K562 (cell line): ENCODE measurements at regions not wholly inside any gene's neighbourhood (a gene's known extent, or its start where the extent isn't known, plus 50 kb on each side); places are given as distances from the start of the nearest gene placed in this dataset.
"Not testable (repeated sequence)": the region's sequence is repeated elsewhere in the genome, so short reads cannot be mapped to it uniquely, and the experiment has no call there.

Source experiments
- CXXC5 ChIP-seq: fragments of 250-450 bp; sonication (Bioruptor Pico); IDR thresholded peaks from 2 replicates; pipeline ENCODE4 v1.8.0; 2022; ENCODE audit warnings: inconsistent platforms, mild to moderate bottlenecking, moderate library complexity
- ELF1 ChIP-seq: fragments of 200-800 bp; sonication (Bioruptor generic); IDR thresholded peaks from 2 replicates; pipeline ENCODE4 v1.6.1; 2016; ENCODE audit warnings: missing genetic modification characterization, missing compliant biosample characterization
- FOXP1 ChIP-seq: sonication (generic); formaldehyde crosslinking; IDR thresholded peaks from 2 replicates; pipeline ENCODE4 v1.8.0; 2022; ENCODE audit warnings: mild to moderate bottlenecking, missing genetic modification reagents
- JUND ChIP-seq, 2 experiments: IDR thresholded peaks; 2 replicates in 1 of 2; 3 replicates in 1 of 2; pipeline ENCODE4 v1.6.1; 2011; ENCODE audit warnings: borderline replicate concordance in 2 of 2, low read depth in 2 of 2, low read length in 2 of 2, improper control_type of control experiment in 1 of 2, missing biosample characterization in 1 of 2, missing genetic modification characterization in 1 of 2, missing genetic modification reagents in 1 of 2
- PHF8 ChIP-seq: fragments of 200-600 bp; sonication (generic); IDR thresholded peaks from 2 replicates; pipeline ENCODE4 v1.6.1; 2012; ENCODE audit warnings: mixed run types, mild to moderate bottlenecking, inconsistent platforms, low read length, moderate library complexity, borderline replicate concordance
- PML ChIP-seq: IDR thresholded peaks from 2 replicates; pipeline ENCODE4 v1.6.1; 2012; ENCODE audit warnings: low read length, inconsistent platforms
- RCOR1 ChIP-seq, 2 experiments: IDR thresholded peaks; 2 replicates each; pipeline ENCODE4 v1.6.1; 2012; ENCODE audit warnings: low read depth in 2 of 2, low read length in 2 of 2, borderline replicate concordance in 1 of 2, improper control_type of control experiment in 1 of 2
- TAF1 ChIP-seq: IDR thresholded peaks from 2 replicates; pipeline ENCODE4 v1.6.1; 2011; ENCODE audit warnings: mild to moderate bottlenecking, low read length, moderate library complexity; ENCODE audit not compliant: insufficient read depth, control insufficient read depth, severe bottlenecking; ENCODE audit errors: extremely low read depth
- TF ChIP-seq, protein P1 (sequence below), 2 experiments: fragments of 450-650 bp in 1 of 2; sonication (generic) in 1 of 2; formaldehyde crosslinking in 1 of 2; IDR thresholded peaks in 1 of 2; conservative IDR thresholded peaks in 1 of 2; 2 replicates each; pipeline versions ENCODE4 v1.6.1 to v1.8.1; 2016 to 2023; ENCODE audit warnings: mild to moderate bottlenecking in 2 of 2, moderate library complexity in 2 of 2, inconsistent platforms in 1 of 2, missing genetic modification reagents in 1 of 2
- TF ChIP-seq, protein P2 (sequence below): fragments of 450-650 bp; IDR thresholded peaks from 2 replicates; pipeline ENCODE4 v1.7.1; 2018; ENCODE audit warnings: mild to moderate bottlenecking, low read depth; ENCODE audit not compliant: partially characterized antibody
- TF ChIP-seq, protein P3 (sequence below), 2 experiments: fragments of 450-650 bp; conservative IDR thresholded peaks; 2 replicates each; pipeline ENCODE4 v1.6.1; 2017; ENCODE audit warnings: mild to moderate bottlenecking in 2 of 2, moderate library complexity in 2 of 2

DNA sequence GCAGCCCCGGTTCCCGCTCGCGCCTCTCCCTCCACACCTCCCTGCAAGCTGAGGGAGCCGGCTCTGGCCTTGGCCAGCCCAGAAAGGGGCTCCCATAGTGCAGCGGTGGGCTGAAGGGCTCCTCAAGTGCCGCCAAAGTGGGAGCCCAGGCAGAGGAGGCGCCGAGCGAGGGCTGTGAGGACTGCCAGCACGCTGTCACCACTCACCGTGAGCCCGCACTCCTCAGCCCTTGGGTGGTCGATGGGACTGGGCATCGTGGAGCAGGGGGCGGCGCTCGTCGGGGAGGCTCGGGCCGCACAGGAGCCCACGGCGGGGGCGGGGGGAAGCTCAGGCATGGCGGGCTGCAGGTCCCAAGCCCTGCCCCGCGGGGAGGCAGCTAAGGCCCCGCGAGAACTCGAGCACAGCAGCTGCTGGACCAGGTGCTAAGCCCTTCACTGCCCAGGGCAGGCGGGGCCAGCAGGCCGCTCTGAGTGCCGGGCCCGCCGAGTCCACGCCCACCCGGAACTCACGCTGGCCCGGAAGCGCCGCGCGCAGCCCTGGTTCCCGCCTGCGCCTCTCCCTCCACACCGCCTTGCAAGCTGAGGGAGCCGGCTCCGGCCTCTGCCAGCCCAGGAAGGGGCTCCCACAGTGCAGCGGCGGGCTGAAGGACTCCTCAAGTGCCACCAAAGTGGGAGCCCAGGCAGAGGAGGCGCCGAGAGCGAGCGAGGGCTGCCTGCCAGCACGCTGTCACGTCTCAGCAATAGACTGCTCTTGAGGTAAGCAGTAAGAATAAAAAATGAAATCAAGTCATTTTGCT is 670.2 kb upstream of the CTNND2 start (continued):
- TF ChIP-seq, protein P1, sequence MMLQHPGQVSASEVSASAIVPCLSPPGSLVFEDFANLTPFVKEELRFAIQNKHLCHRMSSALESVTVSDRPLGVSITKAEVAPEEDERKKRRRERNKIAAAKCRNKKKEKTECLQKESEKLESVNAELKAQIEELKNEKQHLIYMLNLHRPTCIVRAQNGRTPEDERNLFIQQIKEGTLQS (IDR thresholded peaks at IDR 0.05), result not testable (repeated sequence)
- TF ChIP-seq, protein P1 (CRISPR knock-in tag; conservative IDR thresholded peaks at IDR 0.05), result 0 out of 2 replicates have a peak, but pooled peaks have one; percentile 28
- TF ChIP-seq JUND (IDR thresholded peaks at IDR 0.05; ENCODE audit: borderline replicate concordance, low read depth, low read length) (0 out of 2 replicates have a peak, but pooled peaks have one; percentile 23), FOXP1 (0 out of 2 replicates have a peak, but pooled peaks have one; percentile 58), ELF1 (peak; percentile 90), PHF8 (peak; percentile 70; the same call in 1 of the 2 replicates), RCOR1 (IDR thresholded peaks at IDR 0.05; ENCODE audit: borderline replicate concordance in 1 of 2, low read depth in 2 of 2, low read length in 2 of 2) (peak in 1 of 2 experiments; percentile 4; a peak in 1 of 4 replicates), CXXC5 (peak; percentile 53), TAF1 (peak; percentile 68), PML (peak; percentile 47; the same call in 1 of the 2 replicates)
- not testable (repeated sequence) for TF ChIP-seq JUND (tag; IDR thresholded peaks at IDR 0.05; ENCODE audit: borderline replicate concordance, low read depth, low read length)
- TF ChIP-seq, protein P2, sequence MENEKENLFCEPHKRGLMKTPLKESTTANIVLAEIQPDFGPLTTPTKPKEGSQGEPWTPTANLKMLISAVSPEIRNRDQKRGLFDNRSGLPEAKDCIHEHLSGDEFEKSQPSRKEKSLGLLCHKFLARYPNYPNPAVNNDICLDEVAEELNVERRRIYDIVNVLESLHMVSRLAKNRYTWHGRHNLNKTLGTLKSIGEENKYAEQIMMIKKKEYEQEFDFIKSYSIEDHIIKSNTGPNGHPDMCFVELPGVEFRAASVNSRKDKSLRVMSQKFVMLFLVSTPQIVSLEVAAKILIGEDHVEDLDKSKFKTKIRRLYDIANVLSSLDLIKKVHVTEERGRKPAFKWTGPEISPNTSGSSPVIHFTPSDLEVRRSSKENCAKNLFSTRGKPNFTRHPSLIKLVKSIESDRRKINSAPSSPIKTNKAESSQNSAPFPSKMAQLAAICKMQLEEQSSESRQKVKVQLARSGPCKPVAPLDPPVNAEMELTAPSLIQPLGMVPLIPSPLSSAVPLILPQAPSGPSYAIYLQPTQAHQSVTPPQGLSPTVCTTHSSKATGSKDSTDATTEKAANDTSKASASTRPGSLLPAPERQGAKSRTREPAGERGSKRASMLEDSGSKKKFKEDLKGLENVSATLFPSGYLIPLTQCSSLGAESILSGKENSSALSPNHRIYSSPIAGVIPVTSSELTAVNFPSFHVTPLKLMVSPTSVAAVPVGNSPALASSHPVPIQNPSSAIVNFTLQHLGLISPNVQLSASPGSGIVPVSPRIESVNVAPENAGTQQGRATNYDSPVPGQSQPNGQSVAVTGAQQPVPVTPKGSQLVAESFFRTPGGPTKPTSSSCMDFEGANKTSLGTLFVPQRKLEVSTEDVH, result peak; percentile 22
- TF ChIP-seq, protein P3, sequence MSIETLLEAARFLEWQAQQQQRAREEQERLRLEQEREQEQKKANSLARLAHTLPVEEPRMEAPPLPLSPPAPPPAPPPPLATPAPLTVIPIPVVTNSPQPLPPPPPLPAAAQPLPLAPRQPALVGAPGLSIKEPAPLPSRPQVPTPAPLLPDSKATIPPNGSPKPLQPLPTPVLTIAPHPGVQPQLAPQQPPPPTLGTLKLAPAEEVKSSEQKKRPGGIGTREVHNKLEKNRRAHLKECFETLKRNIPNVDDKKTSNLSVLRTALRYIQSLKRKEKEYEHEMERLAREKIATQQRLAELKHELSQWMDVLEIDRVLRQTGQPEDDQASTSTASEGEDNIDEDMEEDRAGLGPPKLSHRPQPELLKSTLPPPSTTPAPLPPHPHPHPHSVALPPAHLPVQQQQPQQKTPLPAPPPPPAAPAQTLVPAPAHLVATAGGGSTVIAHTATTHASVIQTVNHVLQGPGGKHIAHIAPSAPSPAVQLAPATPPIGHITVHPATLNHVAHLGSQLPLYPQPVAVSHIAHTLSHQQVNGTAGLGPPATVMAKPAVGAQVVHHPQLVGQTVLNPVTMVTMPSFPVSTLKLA (conservative IDR thresholded peaks at IDR 0.05), result peak; percentile 46 to 62; a peak in 2 of 4 replicates
- TF ChIP-seq, all 486 proteins: peak for 74; not testable (repeated sequence) for 412
